Neural cell (in vitro differentiated cells): ENCODE measurements at regions not wholly inside any gene's neighbourhood (a gene's known extent, or its start where the extent isn't known, plus 50 kb on each side); places are given as distances from the start of the nearest gene placed in this dataset.

Source experiments
- EP300 ChIP-seq: fragments of 450-650 bp; conservative IDR thresholded peaks from 2 replicates; pipeline ENCODE4 v1.6.1; 2014; ENCODE audit warnings: antibody characterized with exemption, mild to moderate bottlenecking, moderate library complexity; ENCODE audit not compliant: poor library complexity, severe bottlenecking
- EZH2 ChIP-seq: fragments of 200-600, 300-800 bp; shearing (Covaris generic), sonication (generic); IDR thresholded peaks from 2 replicates; pipeline ENCODE4 v1.6.1; 2014; ENCODE audit warnings: antibody characterized with exemption, low read length, borderline replicate concordance, mild to moderate bottlenecking; ENCODE audit not compliant: insufficient read depth, poor library complexity, severe bottlenecking
- MXI1 ChIP-seq: fragments of 450-650 bp; conservative IDR thresholded peaks from 2 replicates; pipeline ENCODE4 v1.6.1; 2014; ENCODE audit warnings: antibody characterized with exemption, mild to moderate bottlenecking; ENCODE audit not compliant: poor library complexity, severe bottlenecking
- POLR2AphosphoS5 ChIP-seq: IDR thresholded peaks from 2 replicates; pipeline ENCODE4 v1.6.1; 2012
- RAD21 ChIP-seq: fragments of 450-650 bp; conservative IDR thresholded peaks from 2 replicates; pipeline ENCODE4 v1.6.1; 2014; ENCODE audit warnings: antibody characterized with exemption, mild to moderate bottlenecking, moderate library complexity
- SMC3 ChIP-seq: fragments of 450-650 bp; conservative IDR thresholded peaks from 2 replicates; pipeline ENCODE4 v1.6.1; 2014; ENCODE audit warnings: antibody characterized with exemption, mild to moderate bottlenecking, moderate library complexity; ENCODE audit not compliant: poor library complexity
- TAF1 ChIP-seq: IDR thresholded peaks from 2 replicates; pipeline ENCODE4 v1.6.1; 2012; ENCODE audit warnings: low read depth
- TF ChIP-seq, protein P1 (sequence below): fragments of 450-650 bp; IDR thresholded peaks from 2 replicates; pipeline ENCODE4 v1.5.1; 2014; ENCODE audit warnings: antibody characterized with exemption, mild to moderate bottlenecking, moderate library complexity; ENCODE audit not compliant: poor library complexity, severe bottlenecking
- TF ChIP-seq, protein P2 (sequence below): IDR thresholded peaks from 2 replicates; pipeline ENCODE4 v1.6.1; 2012; ENCODE audit warnings: borderline replicate concordance

DNA sequence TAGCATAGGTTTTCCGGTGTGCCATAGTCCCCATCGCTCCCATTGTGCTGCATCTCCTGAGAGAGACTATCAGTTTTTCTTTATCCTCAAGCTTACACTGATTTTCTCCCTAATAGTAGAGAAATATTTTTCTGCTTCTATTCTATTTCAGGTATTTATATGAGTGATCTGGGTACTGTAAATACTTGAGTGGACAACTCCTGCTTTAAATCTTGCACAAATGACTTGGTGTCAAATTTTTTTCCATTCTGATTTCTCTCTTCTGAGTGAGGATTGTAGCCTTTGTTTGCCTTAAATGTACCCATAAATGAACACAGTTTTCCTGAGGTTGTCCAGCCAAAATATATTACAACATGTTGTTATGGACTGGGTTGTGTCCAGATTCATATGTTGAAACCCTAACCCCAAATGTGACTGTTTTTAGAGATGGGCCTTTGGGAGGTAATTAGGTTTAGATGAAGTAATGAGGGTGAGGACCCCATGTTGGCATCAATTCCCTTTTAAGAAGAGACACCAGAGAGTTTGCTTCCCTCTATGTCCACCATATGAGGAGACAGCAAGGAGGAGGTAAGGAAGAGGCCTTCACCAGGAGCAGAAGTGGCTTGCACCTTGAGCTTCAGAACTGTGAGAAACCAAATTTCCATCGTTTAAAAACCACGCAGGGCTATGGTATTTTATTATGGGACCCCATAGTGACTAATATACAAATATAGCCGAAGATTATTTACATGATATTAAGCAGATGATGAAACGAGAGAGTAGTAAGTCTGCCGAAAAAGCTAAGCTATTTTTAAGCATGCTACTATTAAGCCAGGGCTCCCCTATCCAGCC, 336.4 kb upstream of the MPDZ start:
- TF ChIP-seq, protein P1, sequence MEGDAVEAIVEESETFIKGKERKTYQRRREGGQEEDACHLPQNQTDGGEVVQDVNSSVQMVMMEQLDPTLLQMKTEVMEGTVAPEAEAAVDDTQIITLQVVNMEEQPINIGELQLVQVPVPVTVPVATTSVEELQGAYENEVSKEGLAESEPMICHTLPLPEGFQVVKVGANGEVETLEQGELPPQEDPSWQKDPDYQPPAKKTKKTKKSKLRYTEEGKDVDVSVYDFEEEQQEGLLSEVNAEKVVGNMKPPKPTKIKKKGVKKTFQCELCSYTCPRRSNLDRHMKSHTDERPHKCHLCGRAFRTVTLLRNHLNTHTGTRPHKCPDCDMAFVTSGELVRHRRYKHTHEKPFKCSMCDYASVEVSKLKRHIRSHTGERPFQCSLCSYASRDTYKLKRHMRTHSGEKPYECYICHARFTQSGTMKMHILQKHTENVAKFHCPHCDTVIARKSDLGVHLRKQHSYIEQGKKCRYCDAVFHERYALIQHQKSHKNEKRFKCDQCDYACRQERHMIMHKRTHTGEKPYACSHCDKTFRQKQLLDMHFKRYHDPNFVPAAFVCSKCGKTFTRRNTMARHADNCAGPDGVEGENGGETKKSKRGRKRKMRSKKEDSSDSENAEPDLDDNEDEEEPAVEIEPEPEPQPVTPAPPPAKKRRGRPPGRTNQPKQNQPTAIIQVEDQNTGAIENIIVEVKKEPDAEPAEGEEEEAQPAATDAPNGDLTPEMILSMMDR = no peak
- TF ChIP-seq POLR2AphosphoS5 = no peak
- TF ChIP-seq EP300 = no peak
- TF ChIP-seq, protein P2, sequence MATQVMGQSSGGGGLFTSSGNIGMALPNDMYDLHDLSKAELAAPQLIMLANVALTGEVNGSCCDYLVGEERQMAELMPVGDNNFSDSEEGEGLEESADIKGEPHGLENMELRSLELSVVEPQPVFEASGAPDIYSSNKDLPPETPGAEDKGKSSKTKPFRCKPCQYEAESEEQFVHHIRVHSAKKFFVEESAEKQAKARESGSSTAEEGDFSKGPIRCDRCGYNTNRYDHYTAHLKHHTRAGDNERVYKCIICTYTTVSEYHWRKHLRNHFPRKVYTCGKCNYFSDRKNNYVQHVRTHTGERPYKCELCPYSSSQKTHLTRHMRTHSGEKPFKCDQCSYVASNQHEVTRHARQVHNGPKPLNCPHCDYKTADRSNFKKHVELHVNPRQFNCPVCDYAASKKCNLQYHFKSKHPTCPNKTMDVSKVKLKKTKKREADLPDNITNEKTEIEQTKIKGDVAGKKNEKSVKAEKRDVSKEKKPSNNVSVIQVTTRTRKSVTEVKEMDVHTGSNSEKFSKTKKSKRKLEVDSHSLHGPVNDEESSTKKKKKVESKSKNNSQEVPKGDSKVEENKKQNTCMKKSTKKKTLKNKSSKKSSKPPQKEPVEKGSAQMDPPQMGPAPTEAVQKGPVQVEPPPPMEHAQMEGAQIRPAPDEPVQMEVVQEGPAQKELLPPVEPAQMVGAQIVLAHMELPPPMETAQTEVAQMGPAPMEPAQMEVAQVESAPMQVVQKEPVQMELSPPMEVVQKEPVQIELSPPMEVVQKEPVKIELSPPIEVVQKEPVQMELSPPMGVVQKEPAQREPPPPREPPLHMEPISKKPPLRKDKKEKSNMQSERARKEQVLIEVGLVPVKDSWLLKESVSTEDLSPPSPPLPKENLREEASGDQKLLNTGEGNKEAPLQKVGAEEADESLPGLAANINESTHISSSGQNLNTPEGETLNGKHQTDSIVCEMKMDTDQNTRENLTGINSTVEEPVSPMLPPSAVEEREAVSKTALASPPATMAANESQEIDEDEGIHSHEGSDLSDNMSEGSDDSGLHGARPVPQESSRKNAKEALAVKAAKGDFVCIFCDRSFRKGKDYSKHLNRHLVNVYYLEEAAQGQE = no peak
- no peak for TF ChIP-seq EZH2
- no peak for TF ChIP-seq TAF1
- TF ChIP-seq MXI1 = no peak
- TF ChIP-seq RAD21 = no peak
- no peak for TF ChIP-seq SMC3
